Sigmoid colon (tissue), 6 donors: ENCODE measurements at regions not wholly inside any gene's neighbourhood (a gene's known extent, or its start where the extent isn't known, plus 50 kb on each side); places are given as distances from the start of the nearest gene placed in this dataset.

Source experiments
- DNase-seq: peaks from one replicate; pipeline ENCODE4 v3.0.0-alpha.2; 2019
- H3K27ac ChIP-seq, 4 donors: fragments of 200-600 bp; sonication (generic); one replicate each; pipeline ENCODE4 v1.5.1; 2016 to 2019; ENCODE audit warnings: mild to moderate bottlenecking in 1 of 4
- H3K27me3 ChIP-seq, 3 donors: fragments of 200-600 bp; sonication (generic); one replicate each; pipeline ENCODE4 v1.5.1; 2019; ENCODE audit warnings: mild to moderate bottlenecking in 1 of 3
- H3K36me3 ChIP-seq, 4 donors: fragments of 200-600 bp; sonication (generic); one replicate each; pipeline ENCODE4 v1.5.1; 2016 to 2019
- H3K4me1 ChIP-seq, 4 donors: fragments of 200-600 bp; sonication (generic); one replicate each; pipeline ENCODE4 v1.5.1; 2017 to 2019
- H3K4me3 ChIP-seq, 4 donors: fragments of 200-600 bp; sonication (generic); one replicate each; pipeline ENCODE4 v1.5.1; 2017 to 2019; ENCODE audit warnings: mild to moderate bottlenecking in 2 of 4, moderate library complexity in 1 of 4
- H3K9me3 ChIP-seq, 4 donors: fragments of 200-600 bp in 3 of 4; sonication (generic) in 3 of 4; one replicate each; pipeline versions ENCODE4 v1.5.1 to v1.6.1; 2013 to 2019
- CTCF ChIP-seq, 4 experiments: fragments of 450-650 bp in 3 of 4; fragments of 200-600 bp in 1 of 4; IDR thresholded peaks; one replicate each; pipeline ENCODE4 v1.5.1; 2016 to 2019; ENCODE audit warnings: antibody characterized with exemption in 4 of 4, mild to moderate bottlenecking in 3 of 4, moderate library complexity in 2 of 4
- EP300 ChIP-seq, 4 donors: sonication (generic); formaldehyde crosslinking; IDR thresholded peaks; one replicate each; pipeline ENCODE4 v1.6.1; 2017; ENCODE audit warnings: antibody characterized with exemption in 4 of 4
- POLR2A ChIP-seq, 2 donors: fragments of 450-650 bp; IDR thresholded peaks; one replicate each; pipeline ENCODE4 v1.6.1; 2016; ENCODE audit warnings: antibody characterized with exemption in 2 of 2, mild to moderate bottlenecking in 2 of 2, moderate library complexity in 2 of 2
- POLR2AphosphoS5 ChIP-seq, 4 donors: sonication (generic); formaldehyde crosslinking; IDR thresholded peaks; one replicate each; pipeline ENCODE4 v1.6.1; 2017; ENCODE audit warnings: antibody characterized with exemption in 4 of 4
- WGBS, 2 donors: extraction: QIAGEN DNeasy Blood & Tissue Kit; methylation state at CpG; one replicate each; pipeline ENCODE4 v1.1.7; 2013; 5-methylcytosine and 5-hydroxymethylcytosine counted together
- intact Hi-C: fragments of 100-400 bp; cut with DNase I; formaldehyde crosslinking; loops from one replicate; pipeline ENCODE4 v1.15.1; 2023
- donor health status: healthy with polysubstance abuse.
- donor health status: healthy.

GRCh38 chr9:26175264-26175663 is 497.0 kb upstream of the TUSC1 start:
- DNase-seq: no peak
- Histone ChIP-seq H3K4me1 (peaks cover 0 to 3% (median 0%) of the 10 kb centered on the region in 4 donors), H3K36me3 (no peaks in the 10 kb centered on the region), H3K9me3 (peaks cover 0 to 3% (median 0%) of the 10 kb centered on the region in 4 donors), H3K4me3 (no peak overlapping the region), H3K27me3 (no peaks in the 10 kb centered on the region), H3K27ac (no peak overlapping the region)
- TF ChIP-seq POLR2A (IDR thresholded peaks at IDR 0.05) (no peak), EP300 (IDR thresholded peaks at IDR 0.05) (no peak), POLR2AphosphoS5 (IDR thresholded peaks at IDR 0.05) (no peak), CTCF (IDR thresholded peaks at IDR 0.05) (no peak)
- intact Hi-C loops: no loop called here
- 92 to 93% methylated on average over 1 of the region's 1 CpG for WGBS, 2 donors

GRCh38 chr9:26172301-26172700 is 494.1 kb upstream of the TUSC1 start:
- Histone ChIP-seq H3K27ac (no peak overlapping the region), H3K9me3 (peaks cover 0 to 3% (median 0%) of the 10 kb centered on the region in 4 donors), H3K27me3 (no peaks in the 10 kb centered on the region), H3K4me1 (peaks cover 0 to 11% (median 0%) of the 10 kb centered on the region in 4 donors), H3K4me3 (no peak overlapping the region), H3K36me3 (no peaks in the 10 kb centered on the region)
- TF ChIP-seq POLR2A (IDR thresholded peaks at IDR 0.05) (no peak), CTCF (IDR thresholded peaks at IDR 0.05) (no peak), POLR2AphosphoS5 (IDR thresholded peaks at IDR 0.05) (no peak), EP300 (IDR thresholded peaks at IDR 0.05) (no peak)
- intact Hi-C loops: no loop called here
- no peak for DNase-seq
- WGBS, 2 donors: 58 to 76% methylated on average over 2 of the region's 2 CpGs

GRCh38 chr9:26171691-26172090 is 493.4 kb upstream of the TUSC1 start:
- Histone ChIP-seq H3K27me3 (no peaks in the 10 kb centered on the region), H3K36me3 (no peaks in the 10 kb centered on the region), H3K27ac (no peak overlapping the region), H3K4me3 (no peak overlapping the region), H3K9me3 (peaks cover 0 to 3% (median 0%) of the 10 kb centered on the region in 4 donors), H3K4me1 (peaks cover 0 to 11% (median 0%) of the 10 kb centered on the region in 4 donors)
- WGBS, 2 donors: 23 to 39% methylated on average over 2 of the region's 2 CpGs
- DNase-seq: no peak
- TF ChIP-seq CTCF (IDR thresholded peaks at IDR 0.05) (no peak), EP300 (IDR thresholded peaks at IDR 0.05) (no peak), POLR2A (IDR thresholded peaks at IDR 0.05) (no peak), POLR2AphosphoS5 (IDR thresholded peaks at IDR 0.05) (no peak)
- intact Hi-C loops: no loop called here

- TF ChIP-seq POLR2AphosphoS5 (IDR thresholded peaks at IDR 0.05) (no peak), EP300 (IDR thresholded peaks at IDR 0.05) (no peak), POLR2A (IDR thresholded peaks at IDR 0.05) (no peak), CTCF (IDR thresholded peaks at IDR 0.05) (no peak)
- 51 to 55% methylated on average over 3 of the region's 3 CpGs for WGBS, 2 donors
Observed at GRCh38 chr9:26170190-26170589, 491.9 kb upstream of the TUSC1 start.

GRCh38 chr9:26169708-26170107 is 491.5 kb upstream of the TUSC1 start:
- Histone ChIP-seq H3K36me3 (no peaks in the 10 kb centered on the region), H3K27me3 (no peaks in the 10 kb centered on the region), H3K27ac (no peak overlapping the region), H3K9me3 (no peaks in the 10 kb centered on the region), H3K4me3 (no peak overlapping the region), H3K4me1 (peaks cover 0 to 11% (median 0%) of the 10 kb centered on the region in 4 donors)
- intact Hi-C loops: no loop called here
- no peak for DNase-seq
- TF ChIP-seq POLR2A (IDR thresholded peaks at IDR 0.05) (no peak), CTCF (IDR thresholded peaks at IDR 0.05) (no peak), POLR2AphosphoS5 (IDR thresholded peaks at IDR 0.05) (no peak), EP300 (IDR thresholded peaks at IDR 0.05) (no peak)

More at GRCh38 chr9:26170190-26170589, 491.9 kb upstream of the TUSC1 start:
- H3K36me3 ChIP-seq: no peaks in the 10 kb centered on the region
- no peak overlapping the region for H3K4me3 ChIP-seq
- H3K9me3 ChIP-seq: no peaks in the 10 kb centered on the region
- peaks cover 0 to 11% (median 0%) of the 10 kb centered on the region in 4 donors for H3K4me1 ChIP-seq
- intact Hi-C loops: no loop called here
- H3K27ac ChIP-seq: no peak overlapping the region
- H3K27me3 ChIP-seq: no peaks in the 10 kb centered on the region
- DNase-seq: no peak
